ENCODE measurements at regions not wholly inside any gene's neighbourhood (a gene's known extent, or its start where the extent isn't known, plus 50 kb on each side); places are given as distances from the start of the nearest gene placed in this dataset.
A peak's percentile ranks its signal among the peaks of the same experiment; 100 is the strongest.

DNA sequence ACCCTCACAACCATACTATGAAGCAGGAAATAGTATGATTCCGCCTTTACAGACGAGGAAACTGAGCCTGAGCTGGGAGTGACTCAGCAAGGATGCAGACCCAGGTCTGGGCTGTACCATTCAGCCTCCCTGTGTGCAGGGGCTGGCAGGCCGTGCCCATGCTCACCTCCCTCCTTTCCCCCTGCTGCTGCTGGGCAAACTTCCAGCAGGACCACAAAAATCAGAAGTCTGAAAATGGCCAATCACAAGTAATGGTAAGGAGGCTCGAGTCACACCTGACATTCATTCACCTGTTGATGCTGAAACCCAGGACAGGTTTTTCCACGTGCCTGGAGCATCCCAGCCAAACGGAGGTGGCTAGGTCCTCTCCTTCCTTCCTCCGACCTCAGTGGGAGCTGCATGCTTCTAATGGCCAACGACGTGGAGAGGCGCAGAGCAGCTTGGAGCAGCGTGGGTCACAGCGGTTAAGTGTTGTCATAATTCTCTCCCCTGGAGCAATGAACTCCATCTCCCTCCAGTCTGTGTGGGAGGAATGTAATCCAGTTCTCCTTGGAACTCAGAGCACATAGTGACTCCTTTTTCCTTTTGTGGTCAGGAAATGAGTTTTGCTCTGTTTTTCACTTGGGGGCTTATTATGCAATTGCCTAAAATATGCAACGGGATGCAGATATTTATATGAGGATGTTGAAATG, 371.7 kb downstream of the BCOR start:
- Histone ChIP-seq H3K4me3 (no peak overlapping the region), H3K4me1 (ENCODE audit: insufficient read depth) (no peaks in the 10 kb centered on the region), H3K27ac (no peak overlapping the region), H3K9me3 (no peaks in the 10 kb centered on the region), H3K27me3 (no peaks in the 10 kb centered on the region), H3K36me3 (no peaks in the 10 kb centered on the region)
- no peak for TF ChIP-seq POLR2A (IDR thresholded peaks at IDR 0.05)
- TF ChIP-seq, protein P1, sequence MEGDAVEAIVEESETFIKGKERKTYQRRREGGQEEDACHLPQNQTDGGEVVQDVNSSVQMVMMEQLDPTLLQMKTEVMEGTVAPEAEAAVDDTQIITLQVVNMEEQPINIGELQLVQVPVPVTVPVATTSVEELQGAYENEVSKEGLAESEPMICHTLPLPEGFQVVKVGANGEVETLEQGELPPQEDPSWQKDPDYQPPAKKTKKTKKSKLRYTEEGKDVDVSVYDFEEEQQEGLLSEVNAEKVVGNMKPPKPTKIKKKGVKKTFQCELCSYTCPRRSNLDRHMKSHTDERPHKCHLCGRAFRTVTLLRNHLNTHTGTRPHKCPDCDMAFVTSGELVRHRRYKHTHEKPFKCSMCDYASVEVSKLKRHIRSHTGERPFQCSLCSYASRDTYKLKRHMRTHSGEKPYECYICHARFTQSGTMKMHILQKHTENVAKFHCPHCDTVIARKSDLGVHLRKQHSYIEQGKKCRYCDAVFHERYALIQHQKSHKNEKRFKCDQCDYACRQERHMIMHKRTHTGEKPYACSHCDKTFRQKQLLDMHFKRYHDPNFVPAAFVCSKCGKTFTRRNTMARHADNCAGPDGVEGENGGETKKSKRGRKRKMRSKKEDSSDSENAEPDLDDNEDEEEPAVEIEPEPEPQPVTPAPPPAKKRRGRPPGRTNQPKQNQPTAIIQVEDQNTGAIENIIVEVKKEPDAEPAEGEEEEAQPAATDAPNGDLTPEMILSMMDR (IDR thresholded peaks at IDR 0.05): peak in 1 of 3 donors; percentile 3
- no peak for TF ChIP-seq EP300 (IDR thresholded peaks at IDR 0.05)
- intact Hi-C loops (cut with DNase I): loop anchor here in 1 of 4 donors (10.0 kb wide), 1 partner anchor 429 kb away; no protein-coding TSS in a partner anchor
- peak in 2 of 5 donors; percentile 31 to 46 for DNase-seq
- 42 to 54% (median 43%) methylated on average over 13 of the region's 13 CpGs for WGBS, 3 donors

DNA sequence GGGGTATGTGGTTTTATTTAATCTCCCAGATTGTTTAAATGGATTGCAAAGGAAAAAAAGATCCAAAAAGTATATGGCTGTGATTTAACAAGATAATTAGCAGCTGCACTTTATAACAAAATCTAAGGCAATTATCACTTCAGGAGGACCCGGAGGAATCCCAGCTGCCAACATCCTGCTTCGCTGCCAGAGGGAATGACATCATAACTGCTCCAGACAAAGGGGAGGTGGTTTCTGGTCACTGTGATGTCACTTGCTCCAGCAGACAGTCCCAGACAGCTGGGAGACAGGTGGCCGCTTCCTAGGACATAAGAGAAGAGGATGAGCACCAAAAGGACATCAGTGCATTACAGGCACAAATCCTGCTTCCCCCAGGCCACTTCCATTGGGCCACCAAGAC, 371.0 kb downstream of the BCOR start:
- WGBS, 3 donors: 54 to 58% (median 54%) methylated on average over 3 of the region's 3 CpGs
- Histone ChIP-seq H3K36me3 (no peaks in the 10 kb centered on the region), H3K27me3 (no peaks in the 10 kb centered on the region), H3K9me3 (no peaks in the 10 kb centered on the region), H3K27ac (no peak overlapping the region), H3K4me1 (ENCODE audit: insufficient read depth) (peaks cover 2% of the 10 kb centered on the region), H3K4me3 (no peak overlapping the region)
- intact Hi-C loops (cut with DNase I): loop anchor here in 1 of 4 donors (10.0 kb wide), 1 partner anchor 428 kb away; no protein-coding TSS in a partner anchor
- TF ChIP-seq EP300 (IDR thresholded peaks at IDR 0.05) (no peak), POLR2A (IDR thresholded peaks at IDR 0.05) (no peak)
- TF ChIP-seq, protein P1 (IDR thresholded peaks at IDR 0.05): no peak
- DNase-seq: peak in 3 of 5 donors; percentile 35 to 53 (median 40)

DNA sequence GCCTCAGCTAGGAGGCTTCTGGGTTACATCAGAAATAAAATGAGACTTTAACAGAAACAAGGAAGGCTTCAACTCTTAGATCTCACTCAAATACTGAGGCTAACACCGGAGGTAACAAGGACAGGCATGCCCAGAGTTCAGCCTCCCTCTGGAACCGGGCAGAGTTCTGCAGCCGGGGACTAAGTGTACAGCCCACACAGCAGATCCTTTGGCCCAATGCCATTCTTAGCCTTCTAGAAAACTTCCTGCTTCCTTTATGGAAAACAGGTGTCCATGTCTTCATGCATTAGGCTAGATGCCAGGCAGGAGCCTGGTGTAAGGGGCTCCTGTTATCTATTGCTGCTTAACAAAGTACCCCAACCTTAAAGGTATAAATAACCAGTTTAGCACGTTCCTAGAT, 369.7 kb downstream of the BCOR start:
- Histone ChIP-seq H3K36me3 (no peaks in the 10 kb centered on the region), H3K27me3 (no peaks in the 10 kb centered on the region), H3K27ac (no peak overlapping the region), H3K4me3 (no peak overlapping the region), H3K4me1 (ENCODE audit: insufficient read depth) (peaks cover 2% of the 10 kb centered on the region), H3K9me3 (no peaks in the 10 kb centered on the region)
- DNase-seq: no peak
- no peak for TF ChIP-seq POLR2A (IDR thresholded peaks at IDR 0.05)
- TF ChIP-seq, protein P1 (IDR thresholded peaks at IDR 0.05): no peak
- intact Hi-C loops (cut with DNase I): loop anchor here in 1 of 4 donors (10.0 kb wide), 1 partner anchor 427 kb away; no protein-coding TSS in a partner anchor
- 22 to 37% (median 34%) methylated on average over 4 of the region's 4 CpGs for WGBS, 3 donors

DNA sequence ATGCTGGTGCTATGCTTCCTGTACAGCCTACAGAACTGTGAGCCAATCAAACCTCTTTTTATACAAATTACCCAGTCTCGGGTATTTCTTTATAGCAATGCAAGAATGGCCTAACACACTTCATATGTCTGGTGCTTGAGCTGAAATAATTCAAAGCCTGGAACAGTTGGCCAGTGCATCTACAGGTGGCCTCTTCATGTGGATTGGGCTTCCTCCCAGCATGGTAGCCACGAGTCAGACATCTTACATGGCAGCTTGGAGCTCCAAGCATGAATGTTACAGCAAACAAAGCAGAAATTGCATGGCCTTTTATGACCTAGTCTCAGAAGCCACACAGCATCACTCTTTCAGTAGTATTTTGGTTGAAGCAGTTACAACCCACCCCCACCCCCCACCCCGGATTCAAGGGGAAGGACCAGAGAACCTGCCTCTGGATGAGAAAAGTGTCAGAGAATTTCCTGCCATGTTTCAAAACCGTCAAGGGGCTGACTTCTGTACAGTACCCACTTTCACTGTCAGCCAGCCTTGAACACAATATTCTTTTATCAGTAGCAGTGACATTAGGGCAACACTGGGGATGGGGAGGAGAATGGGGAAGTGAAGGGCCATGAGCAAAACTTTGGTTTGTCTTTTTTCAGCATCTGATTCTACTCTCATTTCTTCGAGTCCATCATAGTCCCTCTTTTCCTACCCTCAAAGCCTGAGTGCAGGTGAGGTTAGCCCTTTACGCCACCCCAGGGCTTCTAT, 368.7 kb downstream of the BCOR start:
- Histone ChIP-seq H3K9me3 (no peaks in the 10 kb centered on the region), H3K4me1 (ENCODE audit: insufficient read depth) (peaks cover 2% of the 10 kb centered on the region), H3K27me3 (no peaks in the 10 kb centered on the region), H3K36me3 (no peaks in the 10 kb centered on the region), H3K27ac (no peak overlapping the region), H3K4me3 (no peak overlapping the region)
- no peak for DNase-seq
- intact Hi-C loops (cut with DNase I): loop anchor here in 1 of 4 donors (10.0 kb wide), 1 partner anchor 426 kb away; no protein-coding TSS in a partner anchor
- 76 to 84% (median 82%) methylated on average over 6 of the region's 6 CpGs for WGBS, 3 donors
- TF ChIP-seq, protein P1 (IDR thresholded peaks at IDR 0.05): no peak
- TF ChIP-seq EP300 (IDR thresholded peaks at IDR 0.05) (no peak), POLR2A (IDR thresholded peaks at IDR 0.05) (no peak)

Measured in ovary (tissue), 7 donors.